ENCODE measurements at regions not wholly inside any gene's neighbourhood (a gene's known extent, or its start where the extent isn't known, plus 50 kb on each side); places are given as distances from the start of the nearest gene placed in this dataset.

DNA sequence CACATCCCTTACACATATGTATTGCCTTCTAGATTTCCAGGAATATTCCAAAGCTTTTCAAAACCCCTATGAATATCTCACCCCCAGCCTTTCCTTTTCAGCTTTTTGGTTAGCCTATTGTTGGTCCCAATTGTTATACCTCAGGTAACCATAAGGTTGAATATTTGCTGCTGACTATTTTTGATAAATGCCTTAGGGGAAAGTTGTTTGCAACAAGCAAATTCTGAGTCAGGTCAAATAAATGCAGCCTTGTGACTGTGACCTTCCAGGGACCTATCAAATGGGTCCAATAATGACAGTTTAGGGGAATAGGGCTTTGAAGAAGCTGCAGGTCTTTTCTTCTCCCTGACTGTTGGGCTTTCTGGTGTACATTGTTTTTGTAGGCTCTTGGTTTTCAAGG lies 699.7 kb downstream of the NTRK3 start:
- Histone ChIP-seq H3K9ac (ENCODE audit: low read length) (no peak overlapping the region), H4K20me1 (ENCODE audit: insufficient read depth) (no peaks in the 10 kb centered on the region), H3K4me2 (ENCODE audit: low read length) (no peak overlapping the region), H3F3A (ENCODE audit: insufficient read depth, low read length, poor library complexity, severe bottlenecking) (no peaks in the 10 kb centered on the region), H3K27me3 (ENCODE audit: insufficient read depth, low read depth, low read length) (no peaks in the 10 kb centered on the region), H3K79me2 (replicated peaks; ENCODE audit: insufficient read depth, low read length) (no peaks in the 10 kb centered on the region), H3K27ac (ENCODE audit: low read length) (no peak overlapping the region), H2AFZ (ENCODE audit: low read depth, low read length) (no peak overlapping the region), H3K9me3 (ENCODE audit: low read length) (no peaks in the 10 kb centered on the region), H3K36me3 (ENCODE audit: insufficient read depth, low read length) (no peaks in the 10 kb centered on the region), H3K4me3 (ENCODE audit: low read length) (no peak overlapping the region), H3K9me2 (ENCODE audit: insufficient read depth, low read length) (no peaks in the 10 kb centered on the region)
- TF ChIP-seq TAF1 (IDR thresholded peaks at IDR 0.05; ENCODE audit: low read depth) (no peak), EZH2 (IDR thresholded peaks at IDR 0.05; ENCODE audit: borderline replicate concordance, insufficient read depth, low read length, poor library complexity, severe bottlenecking) (no peak), RAD21 (conservative IDR thresholded peaks at IDR 0.05) (no peak), MXI1 (conservative IDR thresholded peaks at IDR 0.05; ENCODE audit: poor library complexity, severe bottlenecking) (no peak), POLR2AphosphoS5 (IDR thresholded peaks at IDR 0.05) (no peak), SMC3 (conservative IDR thresholded peaks at IDR 0.05; ENCODE audit: poor library complexity) (no peak), EP300 (conservative IDR thresholded peaks at IDR 0.05; ENCODE audit: poor library complexity, severe bottlenecking) (no peak)
- TF ChIP-seq, protein P1, sequence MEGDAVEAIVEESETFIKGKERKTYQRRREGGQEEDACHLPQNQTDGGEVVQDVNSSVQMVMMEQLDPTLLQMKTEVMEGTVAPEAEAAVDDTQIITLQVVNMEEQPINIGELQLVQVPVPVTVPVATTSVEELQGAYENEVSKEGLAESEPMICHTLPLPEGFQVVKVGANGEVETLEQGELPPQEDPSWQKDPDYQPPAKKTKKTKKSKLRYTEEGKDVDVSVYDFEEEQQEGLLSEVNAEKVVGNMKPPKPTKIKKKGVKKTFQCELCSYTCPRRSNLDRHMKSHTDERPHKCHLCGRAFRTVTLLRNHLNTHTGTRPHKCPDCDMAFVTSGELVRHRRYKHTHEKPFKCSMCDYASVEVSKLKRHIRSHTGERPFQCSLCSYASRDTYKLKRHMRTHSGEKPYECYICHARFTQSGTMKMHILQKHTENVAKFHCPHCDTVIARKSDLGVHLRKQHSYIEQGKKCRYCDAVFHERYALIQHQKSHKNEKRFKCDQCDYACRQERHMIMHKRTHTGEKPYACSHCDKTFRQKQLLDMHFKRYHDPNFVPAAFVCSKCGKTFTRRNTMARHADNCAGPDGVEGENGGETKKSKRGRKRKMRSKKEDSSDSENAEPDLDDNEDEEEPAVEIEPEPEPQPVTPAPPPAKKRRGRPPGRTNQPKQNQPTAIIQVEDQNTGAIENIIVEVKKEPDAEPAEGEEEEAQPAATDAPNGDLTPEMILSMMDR (IDR thresholded peaks at IDR 0.05; ENCODE audit: poor library complexity, severe bottlenecking), result no peak
- TF ChIP-seq, protein P2, sequence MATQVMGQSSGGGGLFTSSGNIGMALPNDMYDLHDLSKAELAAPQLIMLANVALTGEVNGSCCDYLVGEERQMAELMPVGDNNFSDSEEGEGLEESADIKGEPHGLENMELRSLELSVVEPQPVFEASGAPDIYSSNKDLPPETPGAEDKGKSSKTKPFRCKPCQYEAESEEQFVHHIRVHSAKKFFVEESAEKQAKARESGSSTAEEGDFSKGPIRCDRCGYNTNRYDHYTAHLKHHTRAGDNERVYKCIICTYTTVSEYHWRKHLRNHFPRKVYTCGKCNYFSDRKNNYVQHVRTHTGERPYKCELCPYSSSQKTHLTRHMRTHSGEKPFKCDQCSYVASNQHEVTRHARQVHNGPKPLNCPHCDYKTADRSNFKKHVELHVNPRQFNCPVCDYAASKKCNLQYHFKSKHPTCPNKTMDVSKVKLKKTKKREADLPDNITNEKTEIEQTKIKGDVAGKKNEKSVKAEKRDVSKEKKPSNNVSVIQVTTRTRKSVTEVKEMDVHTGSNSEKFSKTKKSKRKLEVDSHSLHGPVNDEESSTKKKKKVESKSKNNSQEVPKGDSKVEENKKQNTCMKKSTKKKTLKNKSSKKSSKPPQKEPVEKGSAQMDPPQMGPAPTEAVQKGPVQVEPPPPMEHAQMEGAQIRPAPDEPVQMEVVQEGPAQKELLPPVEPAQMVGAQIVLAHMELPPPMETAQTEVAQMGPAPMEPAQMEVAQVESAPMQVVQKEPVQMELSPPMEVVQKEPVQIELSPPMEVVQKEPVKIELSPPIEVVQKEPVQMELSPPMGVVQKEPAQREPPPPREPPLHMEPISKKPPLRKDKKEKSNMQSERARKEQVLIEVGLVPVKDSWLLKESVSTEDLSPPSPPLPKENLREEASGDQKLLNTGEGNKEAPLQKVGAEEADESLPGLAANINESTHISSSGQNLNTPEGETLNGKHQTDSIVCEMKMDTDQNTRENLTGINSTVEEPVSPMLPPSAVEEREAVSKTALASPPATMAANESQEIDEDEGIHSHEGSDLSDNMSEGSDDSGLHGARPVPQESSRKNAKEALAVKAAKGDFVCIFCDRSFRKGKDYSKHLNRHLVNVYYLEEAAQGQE (IDR thresholded peaks at IDR 0.05; ENCODE audit: borderline replicate concordance), result no peak

DNA sequence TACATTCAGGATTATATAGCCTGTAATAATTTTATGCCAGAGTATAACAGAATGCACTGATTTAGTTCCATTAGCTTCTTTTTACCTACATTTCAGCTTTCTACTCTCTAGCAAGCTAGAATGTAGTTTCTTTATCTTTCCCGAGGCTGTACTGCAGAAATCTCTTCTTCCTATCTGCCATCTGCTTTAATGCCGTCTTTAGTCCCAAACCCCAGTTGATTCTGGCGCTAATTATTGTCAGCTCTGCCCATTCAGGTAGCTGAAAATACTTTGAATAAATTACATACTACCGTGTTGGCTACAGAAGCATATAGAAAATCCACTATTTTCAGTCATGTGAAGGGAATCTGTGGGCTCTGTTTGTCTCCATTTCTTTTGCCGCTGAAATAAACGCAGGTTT lies 706.7 kb downstream of the NTRK3 start:
- Histone ChIP-seq H2AFZ (ENCODE audit: low read depth, low read length) (no peak overlapping the region), H3K27ac (ENCODE audit: low read length) (no peak overlapping the region), H3K4me2 (ENCODE audit: low read length) (no peak overlapping the region), H3K4me3 (ENCODE audit: low read length) (no peak overlapping the region), H4K20me1 (ENCODE audit: insufficient read depth) (no peaks in the 10 kb centered on the region), H3K36me3 (ENCODE audit: insufficient read depth, low read length) (no peaks in the 10 kb centered on the region), H3K9me2 (ENCODE audit: insufficient read depth, low read length) (no peaks in the 10 kb centered on the region), H3K79me2 (replicated peaks; ENCODE audit: insufficient read depth, low read length) (no peaks in the 10 kb centered on the region), H3K27me3 (ENCODE audit: insufficient read depth, low read depth, low read length) (no peaks in the 10 kb centered on the region), H3F3A (ENCODE audit: insufficient read depth, low read length, poor library complexity, severe bottlenecking) (no peaks in the 10 kb centered on the region), H3K9me3 (ENCODE audit: low read length) (no peaks in the 10 kb centered on the region), H3K9ac (ENCODE audit: low read length) (no peak overlapping the region)
- TF ChIP-seq EP300 (conservative IDR thresholded peaks at IDR 0.05; ENCODE audit: poor library complexity, severe bottlenecking) (no peak), SMC3 (conservative IDR thresholded peaks at IDR 0.05; ENCODE audit: poor library complexity) (no peak), MXI1 (conservative IDR thresholded peaks at IDR 0.05; ENCODE audit: poor library complexity, severe bottlenecking) (no peak), EZH2 (IDR thresholded peaks at IDR 0.05; ENCODE audit: borderline replicate concordance, insufficient read depth, low read length, poor library complexity, severe bottlenecking) (no peak), RAD21 (conservative IDR thresholded peaks at IDR 0.05) (no peak), TAF1 (IDR thresholded peaks at IDR 0.05; ENCODE audit: low read depth) (no peak), POLR2AphosphoS5 (IDR thresholded peaks at IDR 0.05) (no peak)
- TF ChIP-seq, protein P2 (IDR thresholded peaks at IDR 0.05; ENCODE audit: borderline replicate concordance), result no peak
- TF ChIP-seq, protein P1 (IDR thresholded peaks at IDR 0.05; ENCODE audit: poor library complexity, severe bottlenecking), result no peak

All from neural cell (in vitro differentiated cells).